ENCODE measurements at regions not wholly inside any gene's neighbourhood (a gene's known extent, or its start where the extent isn't known, plus 50 kb on each side); places are given as distances from the start of the nearest gene placed in this dataset.

DNA sequence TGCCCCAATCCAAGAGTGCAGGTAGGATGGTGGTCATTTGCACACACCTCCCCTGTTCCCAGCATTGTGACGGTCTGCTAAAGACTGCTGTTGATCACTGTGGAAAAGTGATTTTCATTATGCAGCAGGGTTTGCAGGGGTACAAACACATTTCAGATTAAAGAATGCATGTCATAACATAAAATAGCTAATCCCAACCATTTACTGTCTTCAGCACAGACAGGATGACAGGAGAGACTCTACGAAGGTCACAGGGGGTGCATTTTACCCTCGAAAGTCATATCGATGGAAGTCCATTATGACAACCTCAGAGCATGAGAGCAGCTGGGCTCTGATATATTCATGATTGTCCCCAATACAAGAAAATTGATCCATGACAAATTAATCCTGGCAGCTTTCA, 302.6 kb downstream of the AJAP1 start:
- H3K36me3 ChIP-seq (ENCODE audit: insufficient read depth, low read depth, low read length) = no peaks in the 10 kb centered on the region
- H3K27ac ChIP-seq (ENCODE audit: low read length) = no peak overlapping the region
- H3K9ac ChIP-seq (ENCODE audit: low read depth, low read length) = no peak overlapping the region
- H3K4me3 ChIP-seq (ENCODE audit: low read length) = no peak overlapping the region
- H3K27me3 ChIP-seq (ENCODE audit: insufficient read depth, low read length) = no peaks in the 10 kb centered on the region
- no peaks in the 10 kb centered on the region for H3K4me1 ChIP-seq (ENCODE audit: insufficient read depth, low read length)
- H3K9me3 ChIP-seq (ENCODE audit: insufficient read depth, low read depth, low read length) = peaks cover 21% of the 10 kb centered on the region

DNA sequence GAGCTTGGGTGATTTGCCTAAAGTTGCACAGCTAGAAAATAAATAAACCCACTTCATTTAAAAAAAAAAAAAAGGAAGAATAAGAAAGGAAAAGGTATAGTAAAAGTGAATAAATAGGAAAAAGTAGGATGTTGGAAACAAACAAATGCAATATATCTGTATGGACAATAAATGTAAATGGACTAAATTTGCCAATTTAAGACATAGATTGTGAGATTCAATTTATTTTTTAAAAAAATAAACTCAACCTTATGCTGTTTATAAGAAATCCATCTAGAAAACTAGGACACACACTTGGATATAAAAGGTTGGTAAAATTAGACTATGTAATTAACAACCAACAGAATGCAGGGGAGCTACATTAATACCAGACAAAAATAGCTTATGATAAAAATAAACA, 300.0 kb downstream of the AJAP1 start:
- Histone ChIP-seq H3K4me1 (ENCODE audit: insufficient read depth, low read length) (no peaks in the 10 kb centered on the region), H3K4me3 (ENCODE audit: low read length) (no peak overlapping the region), H3K27ac (ENCODE audit: low read length) (no peak overlapping the region), H3K27me3 (ENCODE audit: insufficient read depth, low read length) (no peaks in the 10 kb centered on the region), H3K9me3 (ENCODE audit: insufficient read depth, low read depth, low read length) (peaks cover 21% of the 10 kb centered on the region), H3K36me3 (ENCODE audit: insufficient read depth, low read depth, low read length) (no peaks in the 10 kb centered on the region), H3K9ac (ENCODE audit: low read depth, low read length) (no peak overlapping the region)

DNA sequence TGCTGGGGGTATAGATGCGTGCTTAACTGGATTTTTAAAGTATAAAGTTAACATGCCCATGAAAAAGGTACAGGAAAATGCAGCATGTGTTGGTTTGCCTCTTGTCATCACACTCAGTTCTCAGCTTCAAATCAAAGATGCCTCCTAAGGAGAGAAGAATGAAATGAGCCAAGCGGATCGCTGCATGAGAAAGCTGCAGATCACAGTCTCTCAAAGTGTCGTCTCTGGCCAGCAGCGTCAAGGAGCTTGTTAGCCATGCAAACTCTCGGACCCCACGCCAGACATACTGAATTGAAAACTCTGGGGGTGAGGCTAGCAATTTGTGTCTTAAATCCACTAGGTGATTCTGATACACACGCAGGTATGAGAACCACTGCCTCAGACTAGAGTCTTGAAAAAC, 297.2 kb downstream of the AJAP1 start:
- no peak overlapping the region for H3K9ac ChIP-seq (ENCODE audit: low read depth, low read length)
- no peak overlapping the region for H3K27ac ChIP-seq (ENCODE audit: low read length)
- no peaks in the 10 kb centered on the region for H3K27me3 ChIP-seq (ENCODE audit: insufficient read depth, low read length)
- H3K4me3 ChIP-seq (ENCODE audit: low read length) = no peak overlapping the region
- H3K4me1 ChIP-seq (ENCODE audit: insufficient read depth, low read length) = no peaks in the 10 kb centered on the region
- peaks cover 21% of the 10 kb centered on the region for H3K9me3 ChIP-seq (ENCODE audit: insufficient read depth, low read depth, low read length)
- H3K36me3 ChIP-seq (ENCODE audit: insufficient read depth, low read depth, low read length) = no peaks in the 10 kb centered on the region

DNA sequence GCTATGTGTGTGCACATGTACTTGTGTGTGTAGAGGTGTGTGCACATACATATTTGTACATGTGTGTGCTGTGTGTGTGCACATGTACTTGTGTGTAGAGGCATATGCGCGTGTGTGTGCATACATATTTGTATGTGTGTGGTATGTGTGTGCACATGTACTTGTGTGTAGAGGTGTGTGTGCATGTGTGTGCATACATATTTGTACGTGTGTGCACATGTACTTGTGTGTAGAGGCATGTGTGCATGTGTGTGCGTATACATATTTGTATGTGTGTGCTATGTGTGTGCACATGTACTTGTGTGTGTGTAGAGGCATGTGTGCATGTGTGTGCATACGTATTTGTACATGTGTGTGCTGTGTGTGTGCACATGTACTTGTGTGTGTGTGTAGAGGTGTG, 291.9 kb downstream of the AJAP1 start:
- H3K36me3 ChIP-seq (ENCODE audit: insufficient read depth, low read depth, low read length) = no peaks in the 10 kb centered on the region
- H3K4me3 ChIP-seq (ENCODE audit: low read length) = no peak overlapping the region
- no peaks in the 10 kb centered on the region for H3K27me3 ChIP-seq (ENCODE audit: insufficient read depth, low read length)
- no peaks in the 10 kb centered on the region for H3K9me3 ChIP-seq (ENCODE audit: insufficient read depth, low read depth, low read length)
- H3K27ac ChIP-seq (ENCODE audit: low read length) = no peak overlapping the region
- H3K9ac ChIP-seq (ENCODE audit: low read depth, low read length) = no peak overlapping the region
- no peaks in the 10 kb centered on the region for H3K4me1 ChIP-seq (ENCODE audit: insufficient read depth, low read length)

DNA sequence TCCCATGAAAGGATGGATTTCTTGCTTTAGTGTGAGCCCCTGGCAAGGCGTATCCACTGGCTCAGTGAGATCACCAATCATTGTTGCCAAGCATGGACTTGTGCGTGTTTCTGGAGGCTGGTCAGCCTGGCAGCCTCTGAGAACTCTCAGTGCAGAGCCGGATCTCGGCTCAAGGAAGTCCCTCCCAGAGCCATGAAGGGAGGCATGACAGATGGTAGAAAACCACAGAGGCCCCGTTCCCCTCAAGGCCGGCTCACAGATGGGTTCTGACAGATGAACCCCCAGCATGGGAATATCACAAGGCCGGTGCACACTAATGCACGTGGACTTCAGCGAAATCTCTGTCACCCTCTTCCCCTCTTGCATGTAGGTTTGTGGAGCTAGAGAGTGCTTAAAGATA, 290.5 kb downstream of the AJAP1 start:
- Histone ChIP-seq H3K9me3 (ENCODE audit: insufficient read depth, low read depth, low read length) (peaks cover 2% of the 10 kb centered on the region; the same call in 1 of the 2 replicates), H3K9ac (ENCODE audit: low read depth, low read length) (no peak overlapping the region), H3K36me3 (ENCODE audit: insufficient read depth, low read depth, low read length) (no peaks in the 10 kb centered on the region), H3K4me3 (ENCODE audit: low read length) (no peak overlapping the region), H3K4me1 (ENCODE audit: insufficient read depth, low read length) (no peaks in the 10 kb centered on the region), H3K27me3 (ENCODE audit: insufficient read depth, low read length) (no peaks in the 10 kb centered on the region), H3K27ac (ENCODE audit: low read length) (no peak overlapping the region)

DNA sequence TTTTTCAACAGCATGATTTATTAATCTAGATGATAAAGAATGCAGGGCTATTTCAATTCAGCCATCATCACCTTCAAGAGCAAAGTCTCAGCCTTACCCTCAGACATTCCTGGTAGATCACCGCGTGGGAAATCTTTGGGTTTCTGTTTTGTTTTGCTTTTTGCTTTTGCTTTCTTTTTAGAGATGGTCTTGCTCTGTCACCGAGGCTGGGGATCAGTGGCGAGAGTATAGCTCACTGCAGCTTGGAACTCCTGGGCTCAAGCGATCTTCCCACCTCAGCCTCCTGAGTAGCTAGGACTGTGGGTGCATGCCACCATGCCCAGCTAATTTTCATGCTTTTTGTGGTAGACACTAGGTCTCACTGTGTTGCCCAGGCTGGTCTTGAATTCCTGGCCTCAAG, 289.7 kb downstream of the AJAP1 start:
- Histone ChIP-seq H3K27ac (ENCODE audit: low read length) (no peak overlapping the region), H3K36me3 (ENCODE audit: insufficient read depth, low read depth, low read length) (no peaks in the 10 kb centered on the region), H3K9me3 (ENCODE audit: insufficient read depth, low read depth, low read length) (peaks cover 9% of the 10 kb centered on the region), H3K4me1 (ENCODE audit: insufficient read depth, low read length) (no peaks in the 10 kb centered on the region), H3K4me3 (ENCODE audit: low read length) (no peak overlapping the region), H3K27me3 (ENCODE audit: insufficient read depth, low read length) (no peaks in the 10 kb centered on the region), H3K9ac (ENCODE audit: low read depth, low read length) (no peak overlapping the region)

DNA sequence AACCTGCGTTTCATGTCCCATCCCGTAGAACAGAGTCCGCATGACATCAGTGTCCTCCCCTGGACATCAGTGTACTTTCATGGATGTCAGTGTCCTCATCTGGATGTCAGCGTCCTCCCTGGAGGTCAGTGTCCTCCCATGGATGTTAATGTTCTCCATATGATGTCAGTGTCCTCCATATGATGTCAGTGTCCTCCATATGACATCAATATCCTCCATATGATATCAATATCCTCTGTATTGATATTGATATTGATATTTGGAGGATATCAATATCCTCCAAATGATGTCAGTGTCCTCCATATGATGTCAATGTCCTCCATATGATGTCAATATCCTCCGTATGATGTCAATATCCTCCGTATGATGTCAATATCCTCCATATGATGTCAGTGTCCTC, 284.9 kb downstream of the AJAP1 start:
- Histone ChIP-seq H3K27me3 (ENCODE audit: insufficient read depth, low read length) (no peaks in the 10 kb centered on the region), H3K27ac (ENCODE audit: low read length) (no peak overlapping the region), H3K4me1 (ENCODE audit: insufficient read depth, low read length) (no peaks in the 10 kb centered on the region), H3K4me3 (ENCODE audit: low read length) (no peak overlapping the region), H3K9ac (ENCODE audit: low read depth, low read length) (no peak overlapping the region), H3K9me3 (ENCODE audit: insufficient read depth, low read depth, low read length) (peaks cover 9% of the 10 kb centered on the region), H3K36me3 (ENCODE audit: insufficient read depth, low read depth, low read length) (no peaks in the 10 kb centered on the region)

DNA sequence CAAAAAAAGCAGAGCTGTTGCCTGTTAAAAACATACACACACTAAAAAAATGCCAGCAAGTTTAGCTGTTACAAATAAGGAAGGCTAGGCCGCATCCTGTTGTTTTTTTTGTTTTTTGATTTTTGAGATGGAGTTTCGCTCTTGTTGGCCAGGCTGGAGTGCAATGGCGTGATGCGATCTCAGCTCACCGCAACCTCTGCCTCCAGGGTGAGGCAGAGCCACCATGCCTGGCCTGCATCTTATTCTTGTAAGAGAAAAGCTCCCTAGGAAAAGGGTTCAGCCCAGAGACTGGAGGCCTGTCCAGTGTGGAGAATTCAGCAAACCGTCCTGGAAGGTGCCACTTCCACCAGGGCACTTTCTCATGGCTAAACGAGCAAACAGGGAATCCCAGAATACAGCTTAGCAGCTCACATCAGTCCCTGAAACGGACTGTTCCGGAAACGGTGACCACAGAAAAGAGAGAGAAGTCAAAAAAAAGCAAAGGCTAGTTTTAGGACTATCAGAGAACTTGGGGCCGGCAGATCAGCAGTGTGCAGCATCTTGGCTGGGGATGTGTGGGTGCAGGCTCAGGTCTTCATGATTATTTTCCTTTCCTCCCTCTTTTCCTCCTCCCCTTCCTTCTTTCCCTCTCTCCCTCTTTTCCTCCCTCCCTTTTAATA, 283.6 kb downstream of the AJAP1 start:
- no peaks in the 10 kb centered on the region for H3K36me3 ChIP-seq (ENCODE audit: insufficient read depth, low read depth, low read length)
- H3K9me3 ChIP-seq (ENCODE audit: insufficient read depth, low read depth, low read length) = peaks cover 9% of the 10 kb centered on the region
- H3K9ac ChIP-seq (ENCODE audit: low read depth, low read length) = no peak overlapping the region
- no peaks in the 10 kb centered on the region for H3K27me3 ChIP-seq (ENCODE audit: insufficient read depth, low read length)
- H3K4me3 ChIP-seq (ENCODE audit: low read length) = no peak overlapping the region
- H3K4me1 ChIP-seq (ENCODE audit: insufficient read depth, low read length) = no peaks in the 10 kb centered on the region
- no peak overlapping the region for H3K27ac ChIP-seq (ENCODE audit: low read length)

DNA sequence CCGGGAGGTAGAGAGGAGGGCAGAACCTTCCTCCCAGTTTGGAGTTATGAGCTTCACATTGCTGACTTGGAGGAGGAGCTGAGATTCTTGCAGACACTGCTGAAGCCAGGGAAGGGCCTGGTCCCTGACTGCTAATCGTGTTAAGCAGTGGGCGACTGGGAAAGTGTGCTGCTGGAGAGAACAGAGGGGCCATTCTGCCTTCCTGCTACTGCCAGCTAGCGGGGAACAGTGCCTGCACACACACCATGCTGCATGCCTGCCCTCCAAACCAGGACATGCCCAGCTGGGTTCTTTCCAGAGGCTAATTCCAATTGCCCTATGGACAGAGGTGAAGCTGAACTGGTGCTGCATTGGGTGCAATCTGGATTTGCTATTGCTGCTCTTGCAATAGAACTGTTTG, 281.4 kb downstream of the AJAP1 start:
- H3K4me1 ChIP-seq (ENCODE audit: insufficient read depth, low read length) = peaks cover 6% of the 10 kb centered on the region; the same call in 1 of the 2 replicates
- H3K9me3 ChIP-seq (ENCODE audit: insufficient read depth, low read depth, low read length) = peaks cover 9% of the 10 kb centered on the region
- no peak overlapping the region for H3K27ac ChIP-seq (ENCODE audit: low read length)
- H3K4me3 ChIP-seq (ENCODE audit: low read length) = no peak overlapping the region
- no peaks in the 10 kb centered on the region for H3K36me3 ChIP-seq (ENCODE audit: insufficient read depth, low read depth, low read length)
- H3K9ac ChIP-seq (ENCODE audit: low read depth, low read length) = no peak overlapping the region
- no peaks in the 10 kb centered on the region for H3K27me3 ChIP-seq (ENCODE audit: insufficient read depth, low read length)

DNA sequence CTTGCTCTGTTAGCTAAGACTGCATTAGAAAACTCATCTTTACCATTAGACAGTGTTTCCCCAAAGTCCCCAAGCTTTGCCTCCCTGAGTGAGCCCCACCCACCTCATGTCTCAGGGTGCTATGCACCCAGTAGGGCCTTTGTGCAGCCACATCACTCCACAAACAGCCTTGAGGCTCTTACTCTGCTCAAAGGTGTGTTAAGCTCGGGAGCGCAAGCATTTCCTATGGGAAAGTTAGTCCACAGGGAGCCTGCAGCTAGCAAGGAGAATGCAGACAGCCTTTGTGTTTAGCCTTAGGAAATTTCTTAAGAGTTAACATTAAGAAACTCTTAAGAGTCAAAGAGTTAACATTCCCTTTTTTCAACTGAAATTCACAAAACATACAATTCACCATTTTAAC, 278.8 kb downstream of the AJAP1 start:
- H3K27ac ChIP-seq (ENCODE audit: low read length) = no peak overlapping the region
- no peaks in the 10 kb centered on the region for H3K9me3 ChIP-seq (ENCODE audit: insufficient read depth, low read depth, low read length)
- no peaks in the 10 kb centered on the region for H3K36me3 ChIP-seq (ENCODE audit: insufficient read depth, low read depth, low read length)
- H3K4me1 ChIP-seq (ENCODE audit: insufficient read depth, low read length) = peaks cover 8% of the 10 kb centered on the region; the same call in 1 of the 2 replicates
- no peaks in the 10 kb centered on the region for H3K27me3 ChIP-seq (ENCODE audit: insufficient read depth, low read length)
- no peak overlapping the region for H3K9ac ChIP-seq (ENCODE audit: low read depth, low read length)
- H3K4me3 ChIP-seq (ENCODE audit: low read length) = no peak overlapping the region

DNA sequence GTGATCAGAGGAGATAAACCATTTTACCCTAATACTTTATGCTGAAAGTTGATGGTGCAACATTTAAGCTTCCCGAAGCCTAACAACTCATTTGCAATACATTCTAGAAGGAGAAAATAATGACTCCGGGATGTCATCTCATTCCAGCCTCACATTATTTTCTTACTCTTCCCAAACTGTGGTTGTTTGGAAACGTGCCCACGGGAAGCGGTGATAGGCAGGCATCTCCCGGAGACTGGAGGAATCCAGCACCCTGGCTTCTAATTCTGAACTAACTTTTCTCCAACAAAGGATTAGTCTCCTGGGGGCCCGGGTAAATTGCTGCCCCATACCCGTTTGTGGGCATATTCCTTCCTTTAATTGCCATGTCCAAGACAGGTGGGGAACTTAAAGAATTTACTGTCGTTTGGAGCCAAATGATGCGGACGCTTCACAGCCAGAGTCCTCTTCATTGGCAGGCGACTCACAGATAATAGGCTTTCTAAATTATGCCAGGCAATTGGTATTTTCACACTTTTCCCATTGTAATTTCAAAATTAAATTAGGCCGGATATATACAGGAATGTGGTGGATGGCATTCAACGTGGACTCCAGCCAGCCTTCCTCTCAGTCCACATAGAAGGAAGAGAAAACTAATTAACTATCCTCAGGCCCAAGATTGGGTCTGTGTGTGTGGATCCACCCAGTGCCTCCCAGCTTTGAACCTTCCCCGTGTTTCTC, 278.1 kb downstream of the AJAP1 start:
- H3K27ac ChIP-seq (ENCODE audit: low read length) = no peak overlapping the region
- peaks cover 8% of the 10 kb centered on the region; the same call in 1 of the 2 replicates for H3K4me1 ChIP-seq (ENCODE audit: insufficient read depth, low read length)
- H3K9me3 ChIP-seq (ENCODE audit: insufficient read depth, low read depth, low read length) = no peaks in the 10 kb centered on the region
- H3K36me3 ChIP-seq (ENCODE audit: insufficient read depth, low read depth, low read length) = no peaks in the 10 kb centered on the region
- no peak overlapping the region for H3K9ac ChIP-seq (ENCODE audit: low read depth, low read length)
- H3K27me3 ChIP-seq (ENCODE audit: insufficient read depth, low read length) = no peaks in the 10 kb centered on the region
- H3K4me3 ChIP-seq (ENCODE audit: low read length) = no peak overlapping the region

DNA sequence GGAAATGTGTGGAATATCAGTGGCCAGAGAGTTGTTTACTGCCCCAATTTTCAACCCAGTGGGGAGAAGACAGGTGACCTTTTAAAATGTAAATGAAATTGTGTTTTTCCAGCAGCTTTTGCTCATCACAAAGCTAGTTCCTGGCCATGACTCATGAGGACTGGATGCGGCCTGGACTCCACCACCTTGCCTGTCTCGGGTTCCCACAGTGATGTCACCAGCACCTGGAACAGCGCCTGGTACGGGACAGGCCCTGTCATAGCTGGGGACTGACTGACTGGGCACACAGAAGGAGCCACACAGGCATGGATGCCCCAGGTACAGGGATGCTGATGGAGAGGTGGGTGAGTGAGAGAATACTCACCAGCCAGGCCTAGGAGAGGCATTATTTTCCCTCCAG, 277.1 kb downstream of the AJAP1 start:
- no peak overlapping the region for H3K9ac ChIP-seq (ENCODE audit: low read depth, low read length)
- H3K4me1 ChIP-seq (ENCODE audit: insufficient read depth, low read length) = peaks cover 8% of the 10 kb centered on the region; the same call in 1 of the 2 replicates
- H3K27me3 ChIP-seq (ENCODE audit: insufficient read depth, low read length) = no peaks in the 10 kb centered on the region
- H3K4me3 ChIP-seq (ENCODE audit: low read length) = no peak overlapping the region
- H3K9me3 ChIP-seq (ENCODE audit: insufficient read depth, low read depth, low read length) = no peaks in the 10 kb centered on the region
- H3K27ac ChIP-seq (ENCODE audit: low read length) = no peak overlapping the region
- H3K36me3 ChIP-seq (ENCODE audit: insufficient read depth, low read depth, low read length) = no peaks in the 10 kb centered on the region

Measured in iPS-20b (cell line).